H9 (cell line): ENCODE measurements at regions not wholly inside any gene's neighbourhood (a gene's known extent, or its start where the extent isn't known, plus 50 kb on each side); places are given as distances from the start of the nearest gene placed in this dataset.

Experiments used
- DNase-seq: peaks from one replicate; pipeline ENCODE4 v3.0.0-alpha.2; 2017
- H2AFZ ChIP-seq: one replicate; pipeline ENCODE4 v1.6.1; 2013; ENCODE audit warnings: mild to moderate bottlenecking, low read length, control low read depth, moderate library complexity
- H2AK5ac ChIP-seq: 2 replicates; pipeline ENCODE4 v1.6.1; 2013; ENCODE audit warnings: low read length, control low read depth, mixed read lengths; ENCODE audit not compliant: insufficient read length
- H2BK120ac ChIP-seq: one replicate; pipeline ENCODE4 v1.6.1; 2013; ENCODE audit warnings: low read depth, mild to moderate bottlenecking, low read length, control low read depth, inconsistent platforms; ENCODE audit not compliant: poor library complexity, severe bottlenecking
- H2BK12ac ChIP-seq: 2 replicates; pipeline ENCODE4 v1.6.1; 2013; ENCODE audit warnings: low read length, control low read depth, mixed read lengths, low read depth; ENCODE audit not compliant: insufficient read length
- H2BK15ac ChIP-seq: 2 replicates; pipeline ENCODE4 v1.6.1; 2013; ENCODE audit warnings: low read depth, low read length, control low read depth
- H2BK20ac ChIP-seq: one replicate; pipeline ENCODE4 v1.6.1; 2013; ENCODE audit warnings: low read depth, mild to moderate bottlenecking, low read length, control low read depth, inconsistent platforms; ENCODE audit not compliant: poor library complexity, severe bottlenecking
- H2BK5ac ChIP-seq: 2 replicates; pipeline ENCODE4 v1.6.1; 2013; ENCODE audit warnings: low read length, control low read depth, mixed read lengths; ENCODE audit not compliant: insufficient read length
- H3K14ac ChIP-seq: 2 replicates; pipeline ENCODE4 v1.6.1; 2013; ENCODE audit warnings: low read length, control low read depth; ENCODE audit not compliant: insufficient read depth
- H3K18ac ChIP-seq: 2 replicates; pipeline ENCODE4 v1.6.1; 2013; ENCODE audit warnings: low read depth, mild to moderate bottlenecking, mixed read lengths, low read length, control low read depth; ENCODE audit not compliant: insufficient read length
- H3K23ac ChIP-seq: 2 replicates; pipeline ENCODE4 v1.6.1; 2013; ENCODE audit warnings: low read length, control low read depth, mixed read lengths, low read depth; ENCODE audit not compliant: insufficient read length
- H3K23me2 ChIP-seq: 2 replicates; pipeline ENCODE4 v1.6.1; 2013; ENCODE audit warnings: low read depth, mild to moderate bottlenecking, mixed read lengths, low read length, control low read depth; ENCODE audit not compliant: insufficient read length, poor library complexity, severe bottlenecking
- H3K27ac ChIP-seq: 2 replicates; pipeline ENCODE4 v1.5.1; 2013; ENCODE audit warnings: low read length, control low read depth, mixed read lengths, low read depth; ENCODE audit not compliant: insufficient read length
- H3K27me3 ChIP-seq: 2 replicates; pipeline ENCODE4 v1.6.1; 2013; ENCODE audit warnings: low read length, control low read depth, inconsistent platforms; ENCODE audit not compliant: insufficient read depth
- H3K4ac ChIP-seq: 2 replicates; pipeline ENCODE4 v1.6.1; 2013; ENCODE audit warnings: low read depth, mild to moderate bottlenecking, control low read depth, inconsistent platforms, low read length, moderate library complexity
- H3K4me1 ChIP-seq: 2 replicates; pipeline ENCODE4 v1.6.1; 2013; ENCODE audit warnings: low read length, control low read depth, inconsistent platforms; ENCODE audit not compliant: insufficient read depth
- H3K4me2 ChIP-seq: 2 replicates; pipeline ENCODE4 v1.6.1; 2013; ENCODE audit warnings: low read length, control low read depth, mixed read lengths; ENCODE audit not compliant: insufficient read length, insufficient read depth
- H3K56ac ChIP-seq: 2 replicates; pipeline ENCODE4 v1.6.1; 2013; ENCODE audit warnings: low read depth, mild to moderate bottlenecking, mixed read lengths, low read length, control low read depth; ENCODE audit not compliant: insufficient read length
- H3K79me1 ChIP-seq: 2 replicates; pipeline ENCODE4 v1.6.1; 2013; ENCODE audit warnings: low read depth, mild to moderate bottlenecking, moderate library complexity, low read length, control low read depth, inconsistent platforms; ENCODE audit not compliant: insufficient read depth, poor library complexity, severe bottlenecking
- H3K79me2 ChIP-seq: 2 replicates; pipeline ENCODE4 v1.6.1; 2013; ENCODE audit warnings: low read length, control low read depth, inconsistent platforms; ENCODE audit not compliant: insufficient read depth
- H3K9ac ChIP-seq: 2 replicates; pipeline ENCODE4 v1.6.1; 2013; ENCODE audit warnings: low read length, control low read depth, mixed read lengths; ENCODE audit not compliant: insufficient read length; ENCODE audit errors: extremely low read depth
- H3K9me3 ChIP-seq: one replicate; pipeline ENCODE4 v1.6.1; 2013; ENCODE audit warnings: low read depth, low read length, inconsistent platforms; ENCODE audit not compliant: control insufficient read depth
- H3T11ph ChIP-seq: one replicate; pipeline ENCODE4 v1.6.1; 2013; ENCODE audit warnings: mild to moderate bottlenecking, low read length, control low read depth, inconsistent platforms
- H4K20me1 ChIP-seq: one replicate; pipeline ENCODE4 v1.6.1; 2013; ENCODE audit not compliant: control insufficient read depth, insufficient read length, insufficient read depth
- H4K5ac ChIP-seq: 2 replicates; pipeline ENCODE4 v1.6.1; 2013; ENCODE audit warnings: low read depth, mild to moderate bottlenecking, mixed read lengths, low read length, control low read depth; ENCODE audit not compliant: insufficient read length
- H4K8ac ChIP-seq: replicated peaks from 2 replicates; pipeline ENCODE4 v1.6.1; 2013; ENCODE audit warnings: low read length, control low read depth, mixed read lengths, low read depth; ENCODE audit not compliant: insufficient read length
- H4K91ac ChIP-seq: 2 replicates; pipeline ENCODE4 v1.6.1; 2013; ENCODE audit warnings: low read depth, mild to moderate bottlenecking, moderate library complexity, mixed read lengths, low read length, control low read depth; ENCODE audit not compliant: insufficient read length
- H3K27ac Mint-ChIP-seq, 3 experiments: 2 replicates in 2 of 3; 3 replicates in 1 of 3; pipeline ENCODE4 v1.8.0; 2020 to 2021; ENCODE audit warnings: mixed read lengths in 3 of 3, mild to moderate bottlenecking in 1 of 3, moderate library complexity in 1 of 3
- H3K27me3 Mint-ChIP-seq: 2 replicates; pipeline ENCODE4 v1.8.0; 2021; ENCODE audit warnings: low read depth, mild to moderate bottlenecking, moderate library complexity, mixed read lengths
- H3K36me3 Mint-ChIP-seq, 3 experiments: 2 replicates in 2 of 3; 3 replicates in 1 of 3; pipeline ENCODE4 v1.8.0; 2020 to 2021; ENCODE audit warnings: low read depth in 3 of 3, mixed read lengths in 3 of 3; ENCODE audit not compliant: insufficient read depth in 1 of 3
- H3K4me1 Mint-ChIP-seq, 2 experiments: 2 replicates each; pipeline ENCODE4 v1.8.0; 2020; ENCODE audit warnings: mixed read lengths in 2 of 2
- H3K4me3 Mint-ChIP-seq, 2 experiments: 2 replicates in 1 of 2; 3 replicates in 1 of 2; pipeline ENCODE4 v1.8.0; 2020 to 2021; ENCODE audit warnings: mild to moderate bottlenecking in 2 of 2, mixed read lengths in 2 of 2, moderate library complexity in 1 of 2
- H3K9me3 Mint-ChIP-seq, 2 experiments: 2 replicates in 1 of 2; 3 replicates in 1 of 2; pipeline ENCODE4 v1.8.0; 2020; ENCODE audit warnings: mild to moderate bottlenecking in 2 of 2, mixed read lengths in 2 of 2, moderate library complexity in 1 of 2
- WGBS: extraction: QIAGEN DNeasy Blood & Tissue Kit; methylation state at CpG from one replicate; pipeline ENCODE4 v1.1.7; 2013; ENCODE audit warnings: missing lambda C conversion rate, low lambda C conversion rate, mixed read lengths; ENCODE audit not compliant: insufficient read length; ENCODE audit errors: extremely low coverage; 5-methylcytosine and 5-hydroxymethylcytosine counted together
- TF ChIP-seq, protein P1 (sequence below): fragments of 200-600 bp; sonication (generic); conservative IDR thresholded peaks from 3 replicates; pipeline ENCODE4 v1.8.0; 2021; ENCODE audit warnings: antibody characterized with exemption, mild to moderate bottlenecking

- Histone ChIP-seq H3K27ac (no peak overlapping the region), H4K5ac (no peak overlapping the region), H3K14ac (no peak overlapping the region), H3K79me2 (no peaks in the 10 kb centered on the region), H4K8ac (no peak overlapping the region), H2BK12ac (no peak overlapping the region), H3T11ph (no peak overlapping the region), H2BK5ac (no peak overlapping the region), H2AK5ac (no peak overlapping the region), H2BK120ac (no peak overlapping the region), H3K9ac (no peak overlapping the region), H3K4me1 (no peaks in the 10 kb centered on the region), H3K27me3 (no peaks in the 10 kb centered on the region), H2BK15ac (no peak overlapping the region), H3K56ac (no peak overlapping the region), H3K23ac (no peak overlapping the region), H3K9me3 (no peaks in the 10 kb centered on the region), H3K79me1 (no peaks in the 10 kb centered on the region), H3K18ac (no peak overlapping the region), H2BK20ac (no peak overlapping the region), H4K91ac (no peak overlapping the region), H2AFZ (no peak overlapping the region), H3K4me2 (no peak overlapping the region), H3K4ac (no peak overlapping the region), H4K20me1 (no peaks in the 10 kb centered on the region), H3K23me2 (no peaks in the 10 kb centered on the region)
- Mint-ChIP-seq H3K36me3 (no peaks in the 10 kb centered on the region; a peak in 1 of 7 replicates), H3K27me3 (no peaks in the 10 kb centered on the region), H3K4me3 (no peak overlapping the region), H3K27ac (0 out of 7 replicates have a peak overlapping the region, but pooled peaks of 1 of the 3 experiments have one; percentile 13), H3K4me1 (no peaks in the 10 kb centered on the region), H3K9me3 (no peaks in the 10 kb centered on the region)
- 100% methylated on average over 2 of the region's 6 CpGs for WGBS
- TF ChIP-seq, protein P1, sequence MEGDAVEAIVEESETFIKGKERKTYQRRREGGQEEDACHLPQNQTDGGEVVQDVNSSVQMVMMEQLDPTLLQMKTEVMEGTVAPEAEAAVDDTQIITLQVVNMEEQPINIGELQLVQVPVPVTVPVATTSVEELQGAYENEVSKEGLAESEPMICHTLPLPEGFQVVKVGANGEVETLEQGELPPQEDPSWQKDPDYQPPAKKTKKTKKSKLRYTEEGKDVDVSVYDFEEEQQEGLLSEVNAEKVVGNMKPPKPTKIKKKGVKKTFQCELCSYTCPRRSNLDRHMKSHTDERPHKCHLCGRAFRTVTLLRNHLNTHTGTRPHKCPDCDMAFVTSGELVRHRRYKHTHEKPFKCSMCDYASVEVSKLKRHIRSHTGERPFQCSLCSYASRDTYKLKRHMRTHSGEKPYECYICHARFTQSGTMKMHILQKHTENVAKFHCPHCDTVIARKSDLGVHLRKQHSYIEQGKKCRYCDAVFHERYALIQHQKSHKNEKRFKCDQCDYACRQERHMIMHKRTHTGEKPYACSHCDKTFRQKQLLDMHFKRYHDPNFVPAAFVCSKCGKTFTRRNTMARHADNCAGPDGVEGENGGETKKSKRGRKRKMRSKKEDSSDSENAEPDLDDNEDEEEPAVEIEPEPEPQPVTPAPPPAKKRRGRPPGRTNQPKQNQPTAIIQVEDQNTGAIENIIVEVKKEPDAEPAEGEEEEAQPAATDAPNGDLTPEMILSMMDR: no peak
- no peak for DNase-seq
Observed at GRCh38 chr6:102549221-102549874, 1155.8 kb downstream of the GRIK2 start.
